ENCODE measurements at regions not wholly inside any gene's neighbourhood (a gene's known extent, or its start where the extent isn't known, plus 50 kb on each side); places are given as distances from the start of the nearest gene placed in this dataset.

- TF ChIP-seq SUZ12 (IDR thresholded peaks at IDR 0.05) = no peak
- no peak for TF ChIP-seq BHLHE40 (IDR thresholded peaks at IDR 0.05; ENCODE audit: borderline replicate concordance)
- TF ChIP-seq TARDBP (IDR thresholded peaks at IDR 0.05) = no peak
- TF ChIP-seq L3MBTL2 (conservative IDR thresholded peaks at IDR 0.05) = no peak
- TF ChIP-seq SP1 (IDR thresholded peaks at IDR 0.05) = no peak
- no peak for TF ChIP-seq HDGF (IDR thresholded peaks at IDR 0.05; ENCODE audit: borderline replicate concordance)
- TF ChIP-seq ELF4 (IDR thresholded peaks at IDR 0.05) = no peak
- TF ChIP-seq FOXK2 (IDR thresholded peaks at IDR 0.05) = no peak
- no peak for TF ChIP-seq FOXM1 (IDR thresholded peaks at IDR 0.05; ENCODE audit: borderline replicate concordance)
- no peak for TF ChIP-seq ZNF384 (IDR thresholded peaks at IDR 0.05)
- TF ChIP-seq LEF1 (IDR thresholded peaks at IDR 0.05; ENCODE audit: borderline replicate concordance) = no peak
- no peak for TF ChIP-seq NFRKB (IDR thresholded peaks at IDR 0.05)
Observed at GRCh38 chr5:2993301-2993700, 241.8 kb upstream of the IRX2 start.

Measured in HEK293T (cell line).